NT2/D1 (cell line): ENCODE measurements at regions not wholly inside any gene's neighbourhood (a gene's known extent, or its start where the extent isn't known, plus 50 kb on each side); places are given as distances from the start of the nearest gene placed in this dataset.

Experiments
- SUZ12 ChIP-seq: IDR thresholded peaks from 2 replicates; pipeline ENCODE4 v1.6.1; 2011; ENCODE audit not compliant: insufficient read length, insufficient read depth; ENCODE audit errors: extremely low read depth
- YY1 ChIP-seq: IDR thresholded peaks from 2 replicates; pipeline ENCODE4 v1.6.1; 2011; ENCODE audit not compliant: insufficient read length, insufficient read depth

GRCh38 chr15:98363416-98363815 lies 284.9 kb upstream of the IGF1R start:
- no peak for TF ChIP-seq SUZ12
- TF ChIP-seq YY1: no peak
